Astrocyte (in vitro differentiated cells and primary cell): ENCODE measurements at regions not wholly inside any gene's neighbourhood (a gene's known extent, or its start where the extent isn't known, plus 50 kb on each side); places are given as distances from the start of the nearest gene placed in this dataset.

Source experiments
- CTCF ChIP-seq: IDR thresholded peaks from 2 replicates; pipeline ENCODE4 v1.5.1; 2011; ENCODE audit warnings: low read depth, mild to moderate bottlenecking, inconsistent platforms, low read length, moderate library complexity; ENCODE audit not compliant: insufficient read depth
- EZH2 ChIP-seq: IDR thresholded peaks from 2 replicates; pipeline ENCODE4 v1.6.1; 2012; ENCODE audit warnings: mild to moderate bottlenecking, low read length, inconsistent platforms; ENCODE audit not compliant: insufficient read depth

- peak; percentile 85 for TF ChIP-seq CTCF
- TF ChIP-seq EZH2: no peak
These were observed 599.8 kb upstream of the BRINP1 start for GRCh38 chr9:119968836-119969707.
